NT2/D1 (cell line): ENCODE measurements at regions not wholly inside any gene's neighbourhood (a gene's known extent, or its start where the extent isn't known, plus 50 kb on each side); places are given as distances from the start of the nearest gene placed in this dataset.

Experiments used
- SUZ12 ChIP-seq: IDR thresholded peaks from 2 replicates; pipeline ENCODE4 v1.6.1; 2011; ENCODE audit not compliant: insufficient read length, insufficient read depth; ENCODE audit errors: extremely low read depth
- ZNF274 ChIP-seq: IDR thresholded peaks from 2 replicates; pipeline ENCODE4 v1.6.1; 2011; ENCODE audit warnings: mild to moderate bottlenecking, low read depth, low read length

DNA sequence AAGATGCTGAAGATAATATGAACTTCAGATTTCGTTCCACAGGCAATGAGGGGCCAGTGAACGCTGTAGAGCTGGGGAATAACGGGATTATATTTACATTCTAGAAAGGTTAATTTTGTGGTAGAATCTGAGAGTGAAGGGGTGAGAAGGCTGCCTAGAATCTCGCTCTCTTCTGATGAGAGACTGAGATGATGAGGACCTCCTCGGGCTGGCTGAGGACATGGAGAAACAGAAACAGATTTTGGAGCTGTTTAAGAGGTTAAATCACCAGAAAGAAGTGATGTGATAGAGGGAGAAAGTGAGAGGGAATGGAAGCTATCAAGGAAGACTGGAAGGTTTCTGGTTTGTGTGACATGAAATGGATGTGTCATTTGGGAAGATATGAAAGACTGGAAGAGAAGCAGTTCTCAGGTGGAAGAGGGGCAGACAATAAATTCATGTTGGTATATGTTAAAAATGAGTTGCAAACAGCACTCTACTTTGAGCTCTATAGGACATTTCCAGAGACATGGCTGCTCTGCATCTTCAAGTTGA is 612.6 kb downstream of the ISL1 start:
- TF ChIP-seq SUZ12 (no peak), ZNF274 (no peak)
